DOHH2 (cell line): ENCODE measurements at regions not wholly inside any gene's neighbourhood (a gene's known extent, or its start where the extent isn't known, plus 50 kb on each side); places are given as distances from the start of the nearest gene placed in this dataset.

ENCODE experiments used
- EZH2phosphoT487 ChIP-seq: fragments of 200-600 bp; sonication (generic); IDR thresholded peaks from 2 replicates; pipeline ENCODE4 v1.6.1; 2017; ENCODE audit warnings: borderline replicate concordance, mild to moderate bottlenecking, antibody characterized with exemption, low read length, moderate library complexity, mixed read lengths
- TF ChIP-seq, protein P1 (sequence below): fragments of 200-600 bp; sonication (generic); IDR thresholded peaks from one replicate; pipeline ENCODE4 v1.5.1; 2014; ENCODE audit warnings: antibody characterized with exemption, mild to moderate bottlenecking, low read depth, low read length; ENCODE audit not compliant: poor library complexity, severe bottlenecking

DNA sequence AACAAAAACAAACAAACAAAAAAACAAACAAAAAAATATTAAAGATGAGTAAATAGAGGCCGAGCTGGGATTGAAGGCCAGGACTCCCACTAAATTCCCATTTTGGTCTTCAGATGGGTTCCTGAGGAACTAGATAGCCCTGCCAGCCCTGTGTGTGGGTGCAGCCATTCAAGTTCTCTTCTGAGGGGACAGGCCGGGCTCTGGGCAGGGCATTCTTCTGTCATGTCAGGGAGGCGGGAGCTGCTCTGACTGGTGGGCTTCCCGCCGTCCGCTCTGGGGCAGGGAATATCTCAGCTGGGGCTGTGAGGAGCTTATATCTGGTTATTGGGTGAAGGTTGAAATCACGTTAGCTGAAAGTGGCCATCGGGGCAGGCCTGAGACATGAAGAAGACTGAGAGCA, 127.3 kb upstream of the CXCR4 start:
- TF ChIP-seq, protein P1, sequence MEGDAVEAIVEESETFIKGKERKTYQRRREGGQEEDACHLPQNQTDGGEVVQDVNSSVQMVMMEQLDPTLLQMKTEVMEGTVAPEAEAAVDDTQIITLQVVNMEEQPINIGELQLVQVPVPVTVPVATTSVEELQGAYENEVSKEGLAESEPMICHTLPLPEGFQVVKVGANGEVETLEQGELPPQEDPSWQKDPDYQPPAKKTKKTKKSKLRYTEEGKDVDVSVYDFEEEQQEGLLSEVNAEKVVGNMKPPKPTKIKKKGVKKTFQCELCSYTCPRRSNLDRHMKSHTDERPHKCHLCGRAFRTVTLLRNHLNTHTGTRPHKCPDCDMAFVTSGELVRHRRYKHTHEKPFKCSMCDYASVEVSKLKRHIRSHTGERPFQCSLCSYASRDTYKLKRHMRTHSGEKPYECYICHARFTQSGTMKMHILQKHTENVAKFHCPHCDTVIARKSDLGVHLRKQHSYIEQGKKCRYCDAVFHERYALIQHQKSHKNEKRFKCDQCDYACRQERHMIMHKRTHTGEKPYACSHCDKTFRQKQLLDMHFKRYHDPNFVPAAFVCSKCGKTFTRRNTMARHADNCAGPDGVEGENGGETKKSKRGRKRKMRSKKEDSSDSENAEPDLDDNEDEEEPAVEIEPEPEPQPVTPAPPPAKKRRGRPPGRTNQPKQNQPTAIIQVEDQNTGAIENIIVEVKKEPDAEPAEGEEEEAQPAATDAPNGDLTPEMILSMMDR, result no peak
- TF ChIP-seq EZH2phosphoT487, result no peak
